Keratinocyte (primary cell): ENCODE measurements at regions not wholly inside any gene's neighbourhood (a gene's known extent, or its start where the extent isn't known, plus 50 kb on each side); places are given as distances from the start of the nearest gene placed in this dataset.

Experiments
- DNase-seq: peaks from one replicate; pipeline ENCODE4 v3.0.0-alpha.2; 2011; ENCODE audit warnings: low read depth, missing footprints, low spot score
- FAIRE-seq: peaks from 2 replicates; lab custom pipeline; 2011; peaks lifted over from hg19 to GRCh38; lab: Jason Lieb, UNC
- H2AFZ ChIP-seq: 2 replicates; pipeline ENCODE4 v1.6.0; 2012; ENCODE audit warnings: low read length, control low read depth, inconsistent platforms; ENCODE audit not compliant: control insufficient read depth
- H3K27ac ChIP-seq: 2 replicates; pipeline ENCODE4 v1.5.1; 2011; ENCODE audit warnings: low read length; ENCODE audit not compliant: control insufficient read depth, insufficient read depth
- H3K27me3 ChIP-seq: 3 replicates; pipeline ENCODE4 v1.6.0; 2011; ENCODE audit warnings: low read length; ENCODE audit not compliant: control insufficient read depth, insufficient read depth; ENCODE audit errors: extremely low read depth
- H3K36me3 ChIP-seq, 2 experiments: 2 replicates in 1 of 2; 3 replicates in 1 of 2; pipeline ENCODE4 v1.5.1; 2011; ENCODE audit warnings: low read length in 2 of 2, mild to moderate bottlenecking in 1 of 2; ENCODE audit not compliant: control insufficient read depth in 2 of 2, insufficient read depth in 2 of 2; ENCODE audit errors: extremely low read depth in 1 of 2
- H3K4me1 ChIP-seq: 3 replicates; pipeline ENCODE4 v1.5.1; 2011; ENCODE audit warnings: low read length; ENCODE audit not compliant: control insufficient read depth, insufficient read depth; ENCODE audit errors: extremely low read depth
- H3K4me2 ChIP-seq: 3 replicates; pipeline ENCODE4 v1.6.0; 2011; ENCODE audit warnings: low read depth, low read length; ENCODE audit not compliant: control insufficient read depth, insufficient read depth; ENCODE audit errors: extremely low read depth
- H3K4me3 ChIP-seq, 3 experiments: fragments of 200-600 bp in 1 of 3; sonication (generic) in 1 of 3; 2 replicates in 2 of 3; 3 replicates in 1 of 3; pipeline ENCODE4 v1.5.1; 2011 to 2016; ENCODE audit warnings: low read length in 3 of 3, mild to moderate bottlenecking in 3 of 3, control low read depth in 2 of 3, inconsistent platforms in 1 of 3, low read depth in 1 of 3, mixed read lengths in 1 of 3, mixed run types in 1 of 3, moderate library complexity in 1 of 3; ENCODE audit not compliant: control insufficient read depth in 2 of 3, insufficient read depth in 2 of 3; ENCODE audit errors: extremely low read depth in 1 of 3
- H3K79me2 ChIP-seq: 2 replicates; pipeline ENCODE4 v1.6.0; 2012; ENCODE audit warnings: low read length; ENCODE audit not compliant: control insufficient read depth, insufficient read depth
- H3K9ac ChIP-seq: 3 replicates; pipeline ENCODE4 v1.6.0; 2011; ENCODE audit warnings: low read length; ENCODE audit not compliant: control insufficient read depth, insufficient read depth; ENCODE audit errors: extremely low read depth
- H3K9me1 ChIP-seq: 3 replicates; pipeline ENCODE4 v1.6.0; 2011; ENCODE audit warnings: low read length; ENCODE audit not compliant: control insufficient read depth, insufficient read depth; ENCODE audit errors: extremely low read depth
- H3K9me3 ChIP-seq: 2 replicates; pipeline ENCODE4 v1.5.1; 2012; ENCODE audit warnings: low read depth, low read length; ENCODE audit not compliant: control insufficient read depth
- H4K20me1 ChIP-seq: 3 replicates; pipeline ENCODE4 v1.6.0; 2011; ENCODE audit warnings: low read length; ENCODE audit not compliant: control insufficient read depth, insufficient read depth; ENCODE audit errors: extremely low read depth
- CTCF ChIP-seq, 3 experiments: IDR thresholded peaks in 1 of 3; conservative IDR thresholded peaks in 1 of 3; optimal IDR thresholded peaks in 1 of 3; 2 replicates in 2 of 3; 3 replicates in 1 of 3; pipeline versions ENCODE3 to v1.5.1; 2011; ENCODE audit warnings: low read length in 3 of 3, mild to moderate bottlenecking in 3 of 3, moderate library complexity in 2 of 3, control low read depth in 1 of 3, inconsistent platforms in 1 of 3; ENCODE audit not compliant: insufficient read depth in 2 of 3; ENCODE audit errors: extremely low read depth in 1 of 3
- EZH2 ChIP-seq: IDR thresholded peaks from one replicate; pipeline ENCODE4 v1.6.1; 2012; ENCODE audit warnings: inconsistent platforms, mild to moderate bottlenecking, low read length, moderate library complexity
- dilution Hi-C: fragments of 300-500 bp; cut with MboI; formaldehyde crosslinking; loops from one replicate; pipeline ENCODE4 v1.7.0; 2020; ENCODE audit warnings: low sequenced_read_pairs; ENCODE audit not compliant: extremely low pct_ligation_motif_present

- TF ChIP-seq EZH2 (no peak), CTCF (optimal IDR thresholded peaks at IDR 0.05 in 1 of 3, IDR thresholded peaks at IDR 0.05 in 1 of 3, conservative IDR thresholded peaks at IDR 0.05 in 1 of 3; ENCODE audit: extremely low read depth in 1 of 3, insufficient read depth in 2 of 3, low read length in 3 of 3) (no peak)
- Histone ChIP-seq H3K9ac (no peak overlapping the region), H3K4me3 (no peak overlapping the region), H3K9me1 (no peaks in the 10 kb centered on the region), H2AFZ (no peak overlapping the region), H3K9me3 (no peaks in the 10 kb centered on the region), H3K4me2 (no peak overlapping the region), H3K27ac (no peak overlapping the region), H3K79me2 (no peaks in the 10 kb centered on the region), H3K27me3 (no peaks in the 10 kb centered on the region), H3K36me3 (no peaks in the 10 kb centered on the region), H4K20me1 (no peaks in the 10 kb centered on the region), H3K4me1 (no peaks in the 10 kb centered on the region)
- DNase-seq (no peak), FAIRE-seq (no peak)
- dilution Hi-C loops = no loop called here
These were observed 198.0 kb upstream of the ZFP64 start for GRCh38 chr20:52389606-52390005.

GRCh38 chr20:52383995-52384621 lies 192.5 kb upstream of the ZFP64 start:
- dilution Hi-C loops = no loop called here
- no peaks in the 10 kb centered on the region for H4K20me1 ChIP-seq
- TF ChIP-seq CTCF (optimal IDR thresholded peaks at IDR 0.05 in 1 of 3, IDR thresholded peaks at IDR 0.05 in 1 of 3, conservative IDR thresholded peaks at IDR 0.05 in 1 of 3; ENCODE audit: extremely low read depth in 1 of 3, insufficient read depth in 2 of 3, low read length in 3 of 3) = no peak
- TF ChIP-seq EZH2 = no peak

More at GRCh38 chr20:52383995-52384621, 192.5 kb upstream of the ZFP64 start:
- Histone ChIP-seq H3K4me1 (no peaks in the 10 kb centered on the region), H3K36me3 (no peaks in the 10 kb centered on the region), H3K9me1 (no peaks in the 10 kb centered on the region), H3K79me2 (no peaks in the 10 kb centered on the region), H3K9ac (no peak overlapping the region), H3K4me3 (no peak overlapping the region), H3K27me3 (no peaks in the 10 kb centered on the region), H3K9me3 (no peaks in the 10 kb centered on the region), H3K27ac (no peak overlapping the region), H3K4me2 (no peak overlapping the region), H2AFZ (no peak overlapping the region)
- FAIRE-seq (no peak), DNase-seq (no peak)
